SK-N-SH treated with all-trans-retinoic acid at 6 μM for 48 hours (cell line): ENCODE measurements at regions not wholly inside any gene's neighbourhood (a gene's known extent, or its start where the extent isn't known, plus 50 kb on each side); places are given as distances from the start of the nearest gene placed in this dataset.

ENCODE experiments used
- ISL1 ChIP-seq: fragments of 250-450 bp; sonication (Bioruptor Pico); IDR thresholded peaks from 2 replicates; pipeline ENCODE4 v2.1.2; 2022; ENCODE audit warnings: mild to moderate bottlenecking, moderate library complexity
- RARB ChIP-seq: fragments of 250-450 bp; sonication (Bioruptor Pico); IDR thresholded peaks from 2 replicates; pipeline ENCODE4 v1.8.0; 2021; ENCODE audit warnings: mild to moderate bottlenecking, moderate library complexity
- ZC3H10 ChIP-seq: fragments of 250-450 bp; sonication (Bioruptor Pico); IDR thresholded peaks from 2 replicates; pipeline ENCODE4 v1.5.1; 2021; ENCODE audit warnings: mild to moderate bottlenecking, moderate library complexity
- ZFP30 ChIP-seq: fragments of 450-650 bp; formaldehyde crosslinking; IDR thresholded peaks from 2 replicates; pipeline ENCODE4 v1.5.0; 2022; ENCODE audit warnings: mild to moderate bottlenecking, moderate library complexity
- TF ChIP-seq, protein P1 (sequence below): fragments of 250-450 bp; sonication (Bioruptor Pico); IDR thresholded peaks from 2 replicates; pipeline ENCODE4 v1.5.0; 2020; ENCODE audit warnings: mild to moderate bottlenecking, moderate library complexity

- TF ChIP-seq RARB (CRISPR knock-in tag) (no peak), ZFP30 (CRISPR knock-in tag) (no peak), ZC3H10 (no peak), ISL1 (CRISPR knock-in tag) (no peak)
- TF ChIP-seq, protein P1, sequence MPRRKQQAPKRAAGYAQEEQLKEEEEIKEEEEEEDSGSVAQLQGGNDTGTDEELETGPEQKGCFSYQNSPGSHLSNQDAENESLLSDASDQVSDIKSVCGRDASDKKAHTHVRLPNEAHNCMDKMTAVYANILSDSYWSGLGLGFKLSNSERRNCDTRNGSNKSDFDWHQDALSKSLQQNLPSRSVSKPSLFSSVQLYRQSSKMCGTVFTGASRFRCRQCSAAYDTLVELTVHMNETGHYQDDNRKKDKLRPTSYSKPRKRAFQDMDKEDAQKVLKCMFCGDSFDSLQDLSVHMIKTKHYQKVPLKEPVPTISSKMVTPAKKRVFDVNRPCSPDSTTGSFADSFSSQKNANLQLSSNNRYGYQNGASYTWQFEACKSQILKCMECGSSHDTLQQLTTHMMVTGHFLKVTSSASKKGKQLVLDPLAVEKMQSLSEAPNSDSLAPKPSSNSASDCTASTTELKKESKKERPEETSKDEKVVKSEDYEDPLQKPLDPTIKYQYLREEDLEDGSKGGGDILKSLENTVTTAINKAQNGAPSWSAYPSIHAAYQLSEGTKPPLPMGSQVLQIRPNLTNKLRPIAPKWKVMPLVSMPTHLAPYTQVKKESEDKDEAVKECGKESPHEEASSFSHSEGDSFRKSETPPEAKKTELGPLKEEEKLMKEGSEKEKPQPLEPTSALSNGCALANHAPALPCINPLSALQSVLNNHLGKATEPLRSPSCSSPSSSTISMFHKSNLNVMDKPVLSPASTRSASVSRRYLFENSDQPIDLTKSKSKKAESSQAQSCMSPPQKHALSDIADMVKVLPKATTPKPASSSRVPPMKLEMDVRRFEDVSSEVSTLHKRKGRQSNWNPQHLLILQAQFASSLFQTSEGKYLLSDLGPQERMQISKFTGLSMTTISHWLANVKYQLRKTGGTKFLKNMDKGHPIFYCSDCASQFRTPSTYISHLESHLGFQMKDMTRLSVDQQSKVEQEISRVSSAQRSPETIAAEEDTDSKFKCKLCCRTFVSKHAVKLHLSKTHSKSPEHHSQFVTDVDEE (CRISPR knock-in tag) = no peak
These were observed 334.9 kb upstream of the TBC1D5 start for GRCh38 chr3:18077128-18077840.
